GM12878 (cell line): ENCODE measurements at regions not wholly inside any gene's neighbourhood (a gene's known extent, or its start where the extent isn't known, plus 50 kb on each side); places are given as distances from the start of the nearest gene placed in this dataset.

Experiments used
- ATAC-seq: fragments of 200-7000 bp; cut with Tn5 transposase; 3 replicates; pipeline ENCODE4 v1.9.1; 2020; ENCODE audit warnings: mild to moderate bottlenecking, moderate library complexity
- BruUV-seq: library from RNA; stranded (reverse); fragments of 400-500 nt; replicated peaks from 2 replicates; lab custom pipeline; 2021; lab: Mats Ljungman, UMichigan
- CTCF ChIA-PET: fragments of 300-600 bp; sonication (Branson Sonifier 250); formaldehyde crosslinking; extraction: SDS; loops from one replicate; lab custom pipeline; 2021; ENCODE audit warnings: inconsistent platforms; lab: Yijun Ruan, JAX
- POLR2A ChIA-PET: fragments of 350-600 bp; formaldehyde crosslinking; extraction: SDS; loops from one replicate; lab custom pipeline; 2021; ENCODE audit warnings: inconsistent platforms; lab: Charles Lee
- RAD21 ChIA-PET: fragments of 300-600 bp; sonication (Branson Sonifier 250); formaldehyde crosslinking; loops from one replicate; lab custom pipeline; 2023; ENCODE audit warnings: antibody characterized with exemption; ENCODE audit not compliant: unreplicated experiment; lab: Charles Lee
- SMC1A ChIA-PET: fragments of 300-600 bp; sonication (Branson Sonifier 250); formaldehyde crosslinking; loops from one replicate; lab custom pipeline; 2023; ENCODE audit not compliant: unreplicated experiment, uncharacterized antibody; lab: Charles Lee
- DNase-seq: peaks from one replicate; pipeline ENCODE4 v3.0.0-alpha.2; 2011; ENCODE audit warnings: low read depth, low spot score
- FAIRE-seq: peaks from 3 replicates; lab custom pipeline; 2011; peaks lifted over from hg19 to GRCh38; lab: Jason Lieb, UNC
- H2AFZ ChIP-seq: 2 replicates; pipeline ENCODE4 v1.6.0; 2011; ENCODE audit warnings: low read depth, low read length, control low read depth; ENCODE audit not compliant: control insufficient read depth
- H3K27ac ChIP-seq: 2 replicates; pipeline ENCODE4 v1.5.1; 2011; ENCODE audit warnings: control low read depth; ENCODE audit not compliant: control insufficient read depth, insufficient read depth
- H3K27me3 ChIP-seq, 2 experiments: replicated peaks in 1 of 2; 2 replicates each; pipeline versions ENCODE4 v1.6.0 to v1.6.1; 2011; ENCODE audit warnings: low read length in 1 of 2; ENCODE audit not compliant: control insufficient read depth in 2 of 2, insufficient read depth in 2 of 2
- H3K36me3 ChIP-seq, 2 experiments: 2 replicates each; pipeline ENCODE4 v1.5.1; 2011; ENCODE audit warnings: low read length in 1 of 2; ENCODE audit not compliant: control insufficient read depth in 2 of 2, insufficient read depth in 2 of 2
- H3K4me1 ChIP-seq: 2 replicates; pipeline ENCODE4 v1.6.1; 2011; ENCODE audit warnings: mild to moderate bottlenecking, low read length, moderate library complexity, mixed read lengths; ENCODE audit not compliant: control insufficient read depth, insufficient read depth
- H3K4me2 ChIP-seq: 2 replicates; pipeline ENCODE4 v1.6.0; 2011; ENCODE audit warnings: control low read depth; ENCODE audit not compliant: control insufficient read depth, insufficient read depth
- H3K4me3 ChIP-seq: fragments of 200-600 bp; sonication (generic); 2 replicates; pipeline ENCODE4 v1.5.1; 2016
- H3K79me2 ChIP-seq: 2 replicates; pipeline ENCODE4 v1.6.0; 2011; ENCODE audit warnings: low read length; ENCODE audit not compliant: control insufficient read depth, insufficient read depth
- H3K9ac ChIP-seq: 2 replicates; pipeline ENCODE4 v1.8.0; 2011; ENCODE audit warnings: low read length, control low read depth, mixed read lengths; ENCODE audit not compliant: control insufficient read depth, insufficient read depth
- H3K9me3 ChIP-seq: replicated peaks from 3 replicates; pipeline ENCODE4 v1.5.1; 2011; ENCODE audit warnings: mild to moderate bottlenecking, low read length; ENCODE audit not compliant: control insufficient read depth, insufficient read depth
- H4K20me1 ChIP-seq: 2 replicates; pipeline ENCODE4 v1.6.0; 2011; ENCODE audit not compliant: control insufficient read depth, insufficient read depth
- CBX5 ChIP-seq: sonication (generic); IDR thresholded peaks from 2 replicates; pipeline ENCODE4 v1.6.1; 2016; ENCODE audit warnings: low read depth, moderate library complexity, mild to moderate bottlenecking, inconsistent platforms
- CHD1 ChIP-seq: IDR thresholded peaks from 2 replicates; pipeline ENCODE4 v1.6.1; 2012; ENCODE audit warnings: low read depth, low read length, improper control_type of control experiment
- CREM ChIP-seq: IDR thresholded peaks from 2 replicates; pipeline ENCODE4 v1.6.1; 2014; ENCODE audit warnings: antibody characterized with exemption, low read depth
- EED ChIP-seq: sonication (generic); IDR thresholded peaks from 2 replicates; pipeline ENCODE4 v1.6.1; 2016; ENCODE audit warnings: antibody characterized with exemption, low read depth
- EGR1 ChIP-seq, 2 experiments: IDR thresholded peaks; 1 replicate in 1 of 2; 2 replicates in 1 of 2; pipeline ENCODE4 v1.6.1; 2011 to 2012; ENCODE audit warnings: low read depth in 2 of 2, low read length in 2 of 2, borderline replicate concordance in 1 of 2, mild to moderate bottlenecking in 1 of 2, moderate library complexity in 1 of 2
- IKZF1 ChIP-seq: fragments of 450-650 bp; conservative IDR thresholded peaks from 2 replicates; pipeline ENCODE4 v1.6.1; 2017; ENCODE audit warnings: antibody characterized with exemption, mild to moderate bottlenecking
- IKZF2 ChIP-seq, 2 experiments: fragments of 450-650 bp; IDR thresholded peaks; 2 replicates each; pipeline ENCODE4 v1.6.1; 2017; ENCODE audit warnings: mild to moderate bottlenecking in 2 of 2, moderate library complexity in 2 of 2
- IRF4 ChIP-seq: IDR thresholded peaks from 2 replicates; pipeline ENCODE4 v1.6.1; 2011; ENCODE audit warnings: low read depth, low read length
- RUNX3 ChIP-seq: IDR thresholded peaks from 2 replicates; pipeline ENCODE4 v1.6.1; 2012; ENCODE audit warnings: low read length, inconsistent platforms
- SPI1 ChIP-seq: IDR thresholded peaks from 2 replicates; pipeline ENCODE4 v1.6.1; 2011; ENCODE audit warnings: low read depth, mild to moderate bottlenecking, low read length, moderate library complexity, borderline replicate concordance; ENCODE audit not compliant: insufficient read depth
- WGBS: methylation state at CpG from one replicate; pipeline ENCODE4 v1.1.6; 2016; ENCODE audit warnings: low lambda C conversion rate; ENCODE audit not compliant: insufficient replicate concordance, insufficient coverage; ENCODE audit errors: missing lambda C conversion rate; 5-methylcytosine and 5-hydroxymethylcytosine counted together
- in situ Hi-C: fragments of 300-500 bp; cut with MboI; formaldehyde crosslinking; loops from 9 replicates; pipeline ENCODE4 v1.14.3; 2018; ENCODE audit warnings: mixed read lengths
- intact Hi-C: fragments of 100-400 bp; cut with micrococcal nuclease; formaldehyde crosslinking; loops from one replicate; pipeline ENCODE4 v1.14.2; 2022; ENCODE audit not compliant: unreplicated experiment

DNA sequence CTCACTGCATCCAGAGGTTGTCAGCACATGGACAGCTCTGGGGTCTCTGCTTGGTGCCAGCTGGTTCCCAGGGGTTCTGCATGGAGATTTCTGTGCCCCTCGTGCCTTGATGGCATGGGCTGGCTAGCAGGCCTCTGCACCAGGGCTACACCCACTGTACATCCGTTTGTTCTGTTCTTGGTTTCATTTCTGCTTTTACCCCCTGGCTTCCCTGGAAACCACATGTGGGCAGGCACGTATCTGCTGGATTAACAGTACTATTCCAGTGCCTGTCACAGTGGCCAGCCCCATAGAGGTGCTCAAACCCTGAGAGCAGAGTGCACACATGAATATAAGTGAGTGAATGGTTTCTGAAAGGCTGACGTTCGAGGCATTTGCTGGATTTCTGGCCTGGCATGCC lies 207.2 kb upstream of the GPR26 start:
- H3K4me3 ChIP-seq: no peak overlapping the region
- H3K9ac ChIP-seq: no peak overlapping the region
- TF ChIP-seq EGR1 (IDR thresholded peaks at IDR 0.05; ENCODE audit: borderline replicate concordance in 1 of 2, low read depth in 2 of 2, low read length in 2 of 2): no peak
- TF ChIP-seq CBX5: no peak
- TF ChIP-seq IKZF1: 0 out of 2 replicates have a peak, but pooled peaks have one; percentile 36
- TF ChIP-seq EED: peak; percentile 76
- peak; percentile 53 for TF ChIP-seq IKZF2 (IDR thresholded peaks at IDR 0.05)
- 0 out of 2 replicates have a peak, but pooled peaks have one; percentile 19 for TF ChIP-seq CREM
- TF ChIP-seq CHD1: no peak
- TF ChIP-seq SPI1: peak; percentile 92
- TF ChIP-seq RUNX3: peak; percentile 69
- 0 out of 2 replicates have a peak, but pooled peaks have one; percentile 59 for TF ChIP-seq IRF4
- ChIA-PET CTCF (no interaction called here), POLR2A (no interaction called here), SMC1A (no interaction called here), RAD21 (no interaction called here)
- FAIRE-seq: no peak
- H3K79me2 ChIP-seq: no peaks in the 10 kb centered on the region
- in situ Hi-C loops (no loop called here), intact Hi-C loops (no loop called here)
- H4K20me1 ChIP-seq: no peaks in the 10 kb centered on the region
- no peaks in the 10 kb centered on the region for H3K36me3 ChIP-seq
- WGBS: 39% methylated on average over 5 of the region's 5 CpGs
- no peaks in the 10 kb centered on the region for H3K27me3 ChIP-seq
- peaks cover 8% of the 10 kb centered on the region for H3K4me1 ChIP-seq
- no TSS peak for BruUV-seq
- peak overlapping the region; percentile 51 for H3K4me2 ChIP-seq
- no peak overlapping the region for H2AFZ ChIP-seq
- H3K9me3 ChIP-seq: peaks cover 4% of the 10 kb centered on the region; the same call in 2 of the 3 replicates
- H3K27ac ChIP-seq: no peak overlapping the region
- DNase-seq: peak; percentile 24
- ATAC-seq: peak; percentile 74
